NCI-H226 (cell line): ENCODE measurements at regions not wholly inside any gene's neighbourhood (a gene's known extent, or its start where the extent isn't known, plus 50 kb on each side); places are given as distances from the start of the nearest gene placed in this dataset.
"Not testable (repeated sequence)": the region's sequence is repeated elsewhere in the genome, so short reads cannot be mapped to it uniquely, and the experiment has no call there.

Source experiments
- DNase-seq: peaks from one replicate; pipeline ENCODE4 v3.0.0-alpha.2; 2015

- DNase-seq, result no peak
Observed at GRCh38 chr17:14452856-14453255, 152.0 kb downstream of the HS3ST3B1 start.

DNA sequence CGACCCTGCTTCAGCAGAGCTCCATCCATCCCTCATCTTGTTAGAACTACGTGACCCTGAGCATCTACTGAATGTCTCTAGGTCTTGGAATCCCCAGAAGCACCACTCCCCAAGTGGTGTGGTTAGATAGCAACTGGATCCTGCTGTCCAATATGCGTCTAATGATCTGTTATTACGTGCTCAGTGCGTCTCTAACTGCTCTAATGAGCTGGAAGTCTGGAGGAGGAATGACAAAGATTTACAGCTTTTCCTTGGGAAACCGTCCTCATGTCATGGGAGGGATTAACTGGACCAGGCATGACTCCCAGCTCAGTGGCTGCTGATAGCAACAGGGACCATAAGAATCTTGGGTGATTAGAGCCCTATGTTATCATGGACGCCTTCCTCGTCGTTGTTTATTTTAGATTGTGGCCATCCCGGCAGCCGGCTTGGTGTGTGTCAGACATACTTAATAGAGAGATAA, 150.9 kb downstream of the HS3ST3B1 start:
- DNase-seq, result no peak

DNA sequence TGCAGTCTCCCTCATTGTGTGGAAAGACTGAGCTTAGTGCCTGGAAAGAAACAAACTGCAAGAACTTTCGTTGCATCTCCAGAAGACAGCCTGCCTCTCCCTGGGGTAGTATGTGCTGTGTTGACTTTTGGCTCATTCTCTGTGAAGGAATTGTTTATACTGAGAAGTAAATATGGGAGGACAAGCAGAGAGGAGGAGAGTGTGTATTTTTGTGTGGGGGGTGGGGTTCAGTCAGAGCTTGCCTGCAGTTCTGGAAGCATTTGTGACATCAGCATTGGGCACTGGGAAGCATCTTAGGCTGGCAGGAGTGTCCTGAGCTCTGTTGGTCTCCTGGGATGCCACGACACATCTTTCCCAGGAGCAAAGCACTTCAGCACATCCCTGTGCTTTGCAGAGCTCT, 147.9 kb downstream of the HS3ST3B1 start:
- DNase-seq, result no peak

- DNase-seq, result no peak
Observed at GRCh38 chr17:14446825-14447224, 145.9 kb downstream of the HS3ST3B1 start.

- no peak for DNase-seq
Observed at GRCh38 chr17:14444915-14445314, 144.0 kb downstream of the HS3ST3B1 start.

DNA sequence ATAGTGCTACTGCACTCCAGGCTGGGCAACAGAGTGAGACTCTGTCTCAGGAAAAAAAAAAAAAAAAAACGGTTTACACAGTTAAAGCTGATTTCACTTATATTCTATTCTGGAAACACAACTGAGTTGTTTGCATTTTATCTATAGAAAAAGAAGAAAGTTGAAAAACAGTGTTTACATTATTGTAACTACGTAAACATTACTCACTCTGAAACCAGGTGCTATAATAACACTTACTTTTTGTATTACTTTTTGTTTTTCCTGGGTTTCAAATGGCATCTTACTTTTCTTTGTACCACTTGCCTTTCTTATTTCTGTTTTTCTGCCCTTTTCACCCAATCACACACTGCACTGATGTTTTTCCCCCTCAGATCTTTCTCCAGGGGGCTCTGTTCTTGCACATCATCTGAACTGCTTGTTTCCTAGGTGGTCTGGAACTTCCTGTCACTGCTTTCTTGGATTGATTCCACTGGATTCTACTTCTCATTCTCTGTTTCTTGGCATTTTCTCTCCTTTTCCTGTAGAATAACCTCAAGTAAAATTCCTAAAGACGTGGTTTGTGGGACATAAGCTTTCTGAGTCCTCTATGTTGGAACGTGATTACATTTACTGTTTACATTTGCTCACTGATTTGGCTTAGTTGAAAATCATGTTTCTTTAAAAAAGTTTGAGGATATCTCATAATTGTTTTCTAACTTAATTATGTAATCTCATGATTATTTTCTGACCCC, 142.1 kb downstream of the HS3ST3B1 start:
- DNase-seq, result no peak

- no peak for DNase-seq
Observed at GRCh38 chr17:14437176-14437575, 136.3 kb downstream of the HS3ST3B1 start.

GRCh38 chr17:14436266-14436665, 135.4 kb downstream of the HS3ST3B1 start:
- DNase-seq, result no peak

DNA sequence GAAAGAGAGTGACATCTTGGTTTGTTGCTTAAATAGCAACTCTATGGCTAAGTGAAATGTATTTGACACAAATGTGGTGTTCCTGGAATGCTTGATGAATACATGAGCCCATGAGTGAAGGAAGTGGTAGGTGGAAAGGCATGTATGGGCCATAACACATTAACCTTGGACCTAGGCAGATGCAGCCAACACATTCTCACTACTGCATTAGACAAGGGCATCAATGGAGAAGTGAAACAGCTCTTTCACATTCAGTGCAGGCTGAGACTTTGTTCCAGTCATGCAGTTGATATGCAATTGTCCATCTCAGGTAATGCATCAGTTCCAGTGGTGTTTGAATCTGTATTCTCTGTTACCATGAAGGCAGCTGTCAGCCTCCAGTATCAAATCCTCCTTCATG, 133.6 kb downstream of the HS3ST3B1 start:
- no peak for DNase-seq

- DNase-seq, result no peak
Observed at GRCh38 chr17:14432079-14432478, 131.2 kb downstream of the HS3ST3B1 start.

DNA sequence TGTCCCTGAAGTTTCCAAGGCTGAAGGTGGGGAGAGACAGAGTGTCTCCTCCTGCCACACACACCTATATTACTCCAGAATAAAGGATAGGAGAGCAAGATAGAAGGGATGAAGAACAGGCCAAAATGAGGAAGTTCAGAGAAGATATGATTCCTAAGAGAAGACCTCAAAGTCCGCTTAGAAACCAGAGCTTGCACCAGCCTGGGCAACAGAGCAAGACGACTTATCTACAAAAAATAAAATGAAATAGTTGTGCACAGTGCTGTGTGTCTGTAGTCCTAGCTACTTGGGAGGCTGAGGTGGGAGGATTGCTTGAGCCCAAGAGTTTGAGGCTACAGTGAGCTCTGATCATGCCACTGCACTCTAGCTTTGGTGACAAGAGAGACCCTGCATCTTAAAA, 128.2 kb downstream of the HS3ST3B1 start:
- no peak for DNase-seq

GRCh38 chr17:14428648-14429029, 127.8 kb downstream of the HS3ST3B1 start:
- no peak for DNase-seq

- no peak for DNase-seq
Observed at GRCh38 chr17:14427900-14428647, 127.2 kb downstream of the HS3ST3B1 start.

GRCh38 chr17:14423156-14423555, 122.3 kb downstream of the HS3ST3B1 start:
- DNase-seq, result not testable (repeated sequence)

DNA sequence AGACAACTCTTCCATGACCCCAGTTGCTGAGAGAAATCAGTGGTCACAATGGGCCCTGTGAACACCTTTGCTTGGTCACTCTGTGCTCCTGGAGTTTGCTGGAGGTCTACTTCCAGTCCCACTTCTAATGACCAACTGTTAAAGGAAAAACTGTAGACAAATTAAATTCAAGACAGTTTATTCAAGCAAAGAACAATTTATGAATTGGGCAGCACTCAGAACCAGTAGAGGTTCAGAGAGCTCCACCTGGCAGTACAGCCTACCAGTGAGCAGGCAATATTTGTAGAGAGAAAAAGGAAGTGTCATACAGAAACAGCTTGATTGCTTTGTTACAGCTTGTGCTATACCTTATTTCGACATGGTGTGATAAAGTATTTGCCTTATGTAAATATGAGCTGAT, 116.5 kb downstream of the HS3ST3B1 start:
- no peak for DNase-seq

DNA sequence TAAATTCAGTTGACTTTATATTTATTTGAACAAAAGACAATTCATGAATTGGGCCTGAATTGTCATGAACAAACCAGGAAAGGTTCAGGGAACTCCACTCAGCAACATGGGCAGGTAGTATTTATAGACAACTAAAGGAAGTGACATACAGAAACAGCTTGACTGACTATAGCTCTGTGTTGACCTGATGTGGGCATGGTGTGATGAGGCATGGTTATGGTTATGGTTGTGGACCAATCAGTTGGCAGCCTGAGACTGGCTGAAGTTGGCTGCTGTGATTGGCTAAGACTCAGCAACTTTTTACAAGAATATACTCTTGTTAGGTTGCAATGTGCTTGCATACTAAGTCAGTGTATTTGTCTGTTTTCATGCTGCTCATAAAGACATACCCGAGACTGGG, 108.4 kb downstream of the HS3ST3B1 start:
- DNase-seq, result no peak

- DNase-seq, result no peak
Observed at GRCh38 chr17:14407541-14407940, 106.7 kb downstream of the HS3ST3B1 start.

DNA sequence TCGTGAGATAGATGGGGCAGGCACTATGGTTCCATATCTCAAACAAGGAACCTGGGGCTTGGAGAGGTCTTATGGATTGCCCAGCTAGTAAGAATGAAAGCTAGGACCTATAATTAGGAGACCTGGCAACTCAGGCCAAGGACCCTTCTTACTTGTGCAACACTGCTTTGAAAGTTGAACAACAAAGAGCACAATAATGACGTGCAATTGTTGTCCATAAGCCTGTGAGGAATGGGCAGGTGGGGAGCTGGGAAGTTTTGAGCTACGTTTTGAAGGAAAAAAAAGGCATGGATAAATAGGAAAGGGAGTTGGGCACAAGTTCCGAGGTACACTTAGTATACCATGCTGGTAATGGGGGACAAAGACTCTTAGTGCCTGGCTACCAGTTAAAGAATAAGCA, 104.3 kb downstream of the HS3ST3B1 start:
- no peak for DNase-seq
